EH (cell line): ENCODE measurements at regions not wholly inside any gene's neighbourhood (a gene's known extent, or its start where the extent isn't known, plus 50 kb on each side); places are given as distances from the start of the nearest gene placed in this dataset.

Source experiments
- DNase-seq: peaks from one replicate; pipeline ENCODE4 v3.0.0-alpha.2; 2015; ENCODE audit warnings: low read depth

DNA sequence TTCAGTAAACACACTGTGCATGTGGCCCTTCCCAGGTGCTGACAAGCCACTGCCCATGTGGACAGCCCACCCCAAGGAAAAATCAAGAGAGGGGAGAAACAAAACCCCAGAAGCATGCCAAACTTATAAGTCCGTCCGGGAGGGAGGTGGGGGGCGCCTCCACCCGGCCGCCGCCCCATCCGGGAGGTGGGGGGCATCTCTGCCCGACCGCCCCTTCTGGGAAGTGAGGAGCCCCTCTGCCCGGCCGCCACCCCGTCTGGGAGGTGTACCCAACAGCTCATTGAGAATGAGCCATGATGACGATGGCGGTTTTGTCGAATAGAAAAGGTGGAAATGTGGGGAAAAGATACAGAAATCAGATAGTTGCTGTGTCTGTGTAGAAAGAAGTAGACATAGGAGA is 53.8 kb upstream of the C2CD4B start:
- no peak for DNase-seq

DNA sequence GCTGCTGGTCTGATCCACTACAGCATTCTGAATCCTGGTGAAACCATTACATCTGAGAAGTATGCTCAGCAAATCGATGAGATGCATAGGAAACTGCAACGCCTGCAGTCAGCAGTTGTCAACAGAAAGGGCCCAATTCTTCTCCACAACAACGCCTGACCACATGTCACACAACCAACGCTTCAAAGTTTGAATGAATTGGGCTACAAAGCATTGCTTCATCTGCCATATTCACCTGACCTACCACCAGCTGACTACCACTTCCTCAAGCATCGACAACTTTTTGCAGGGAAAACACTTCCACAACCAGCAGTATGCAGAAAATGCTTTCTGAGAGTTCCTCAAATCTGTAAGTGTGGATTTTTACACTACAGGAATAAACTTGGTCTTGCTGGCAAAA is 54.7 kb upstream of the C2CD4B start:
- DNase-seq: no peak

DNA sequence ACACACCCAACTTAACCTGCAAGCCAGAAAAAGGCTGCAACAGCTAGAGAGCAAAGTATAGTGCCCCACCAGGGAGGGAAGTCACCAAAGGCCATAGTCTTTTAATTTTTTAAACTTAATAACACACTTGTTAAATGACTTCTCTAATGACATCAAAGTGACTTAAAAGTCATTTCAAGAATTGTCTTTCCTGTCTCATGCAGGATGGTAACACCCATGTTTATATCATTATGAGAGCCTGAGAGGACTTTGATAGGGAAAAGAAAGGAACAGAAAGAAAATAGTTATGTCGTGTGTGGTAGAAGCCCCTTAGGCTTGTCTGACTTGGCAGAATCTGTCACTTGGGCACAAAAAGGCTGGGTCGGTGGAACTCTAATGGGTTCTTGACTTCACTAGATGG is 57.9 kb upstream of the C2CD4B start:
- DNase-seq: no peak

DNA sequence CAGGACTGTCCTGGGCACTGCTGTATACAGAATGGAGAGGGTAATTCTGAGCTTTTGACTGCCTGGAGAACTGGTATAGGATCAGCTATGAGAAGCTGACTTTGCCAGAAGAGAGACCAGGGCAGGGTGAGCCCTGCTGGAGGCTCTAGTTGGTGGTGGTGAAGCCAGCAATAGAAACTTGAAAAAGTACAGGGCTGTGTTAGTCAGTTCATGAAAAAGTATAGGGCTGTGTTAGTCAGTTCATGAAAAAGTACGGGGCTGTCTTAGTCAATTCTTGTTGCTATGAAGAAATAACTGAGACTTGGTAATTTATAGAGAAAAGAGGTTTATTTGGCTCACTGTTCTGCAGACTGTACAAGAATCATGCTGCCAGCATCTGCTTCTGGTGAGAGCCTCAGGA is 63.5 kb upstream of the C2CD4B start:
- DNase-seq: no peak

DNA sequence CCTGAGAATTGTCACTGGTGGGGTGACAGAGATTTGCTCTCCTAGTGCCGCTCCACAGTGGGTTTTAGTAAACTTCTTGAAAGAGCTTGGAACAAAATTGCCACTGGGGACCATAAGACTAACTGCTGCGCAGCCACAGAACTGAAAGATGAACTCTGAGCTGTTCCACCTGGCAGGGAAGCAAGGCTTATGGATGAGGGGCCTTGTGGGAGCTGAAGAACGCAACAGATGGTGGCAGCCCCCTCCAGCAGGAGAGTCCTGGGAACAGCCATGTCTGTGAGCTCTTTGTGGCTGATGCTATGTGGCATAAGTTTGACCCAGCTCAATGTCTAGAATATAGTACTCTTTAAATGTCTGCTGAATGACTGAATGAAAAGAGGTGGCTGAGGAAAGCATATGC is 66.8 kb upstream of the C2CD4B start:
- no peak for DNase-seq

GRCh38 chr15:62240121-62241096 is 75.3 kb upstream of the C2CD4B start:
- no peak for DNase-seq

- peak; percentile 32 for DNase-seq
Observed at GRCh38 chr15:62241135-62241770, 76.2 kb upstream of the C2CD4B start.

DNA sequence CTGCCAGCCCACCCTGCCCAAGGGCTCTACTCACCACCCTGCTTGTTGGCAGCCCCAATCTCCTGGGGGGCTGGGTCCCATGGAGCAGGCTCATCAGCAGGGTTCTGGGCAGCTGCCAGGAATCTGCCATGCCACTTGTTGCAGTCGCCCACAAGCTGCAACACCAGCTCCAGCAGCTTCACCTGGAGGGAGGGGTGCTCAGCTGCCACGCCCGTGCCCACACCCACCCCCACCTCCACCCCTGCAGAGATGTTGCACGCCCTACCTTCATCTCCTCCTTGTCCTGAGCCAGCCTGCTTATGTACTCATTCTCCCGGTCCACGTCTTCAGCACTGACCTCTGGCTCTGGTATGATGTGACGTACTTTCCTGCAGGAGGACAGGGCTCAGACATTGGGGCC is 77.9 kb upstream of the C2CD4B start:
- DNase-seq: no peak

DNA sequence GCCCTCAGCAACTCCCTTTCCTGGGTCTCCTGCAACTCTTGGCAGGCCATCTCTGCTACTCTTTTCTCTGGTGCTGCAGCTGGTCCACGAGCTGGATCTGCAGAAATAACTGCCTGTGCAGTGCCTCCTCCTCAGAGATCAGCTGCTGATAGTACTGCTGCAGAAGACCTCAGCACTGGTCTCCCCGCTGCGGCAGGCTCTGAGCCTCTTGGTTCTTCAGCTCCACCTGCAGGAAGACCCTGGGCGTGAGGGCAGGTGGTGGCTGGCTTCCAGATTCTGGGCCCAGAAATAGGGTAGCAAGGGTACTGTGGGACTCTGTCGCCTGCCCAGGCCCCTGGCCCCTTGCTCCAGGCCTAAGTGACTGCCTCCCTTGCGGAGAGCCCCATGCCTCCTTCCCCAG is 79.7 kb upstream of the C2CD4B start:
- DNase-seq: no peak

- DNase-seq: no peak
Observed at GRCh38 chr15:62248277-62248984, 83.3 kb upstream of the C2CD4B start.

GRCh38 chr15:62249501-62249900 is 84.4 kb upstream of the C2CD4B start:
- DNase-seq: no peak

DNA sequence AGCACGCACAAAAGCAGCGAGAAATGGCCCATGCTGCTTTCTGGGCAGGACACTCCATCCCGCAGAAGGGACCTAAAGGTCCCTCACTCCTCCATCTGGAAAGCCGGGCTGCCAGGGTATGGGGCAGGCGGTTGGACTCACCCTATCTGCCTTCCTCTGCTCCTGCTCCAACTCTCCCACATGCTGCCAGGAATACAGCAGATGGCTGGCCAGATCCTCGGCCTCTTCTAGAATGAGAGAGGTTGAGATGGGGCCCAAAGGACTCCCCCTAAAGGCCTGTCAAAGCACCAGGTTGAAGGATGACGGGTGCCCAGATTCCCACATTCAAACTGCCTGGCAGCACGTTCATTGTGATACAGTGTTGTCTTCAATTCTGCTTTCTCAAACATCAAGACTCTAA is 85.1 kb upstream of the C2CD4B start:
- no peak for DNase-seq

DNA sequence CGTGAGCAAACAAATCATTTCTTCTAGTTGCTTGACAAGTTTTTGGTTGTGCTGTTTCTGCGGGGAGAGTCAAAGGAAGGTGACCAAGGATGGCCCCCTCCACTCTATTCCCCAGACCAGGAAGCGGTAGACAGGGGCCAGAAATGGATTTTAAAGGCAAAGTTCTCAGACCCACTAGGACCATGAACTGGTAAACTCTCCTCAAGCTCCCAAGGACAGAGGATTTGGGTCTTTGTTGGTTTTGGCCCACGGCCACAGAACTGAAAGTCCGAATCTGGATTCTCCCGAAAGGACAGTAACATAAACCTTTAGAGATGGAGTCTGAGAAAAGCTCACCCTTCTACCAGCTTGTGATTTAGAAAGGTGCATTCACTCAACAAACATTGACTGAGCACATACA is 85.9 kb upstream of the C2CD4B start:
- DNase-seq: no peak

GRCh38 chr15:62253294-62253693 is 88.2 kb upstream of the C2CD4B start:
- DNase-seq: no peak

DNA sequence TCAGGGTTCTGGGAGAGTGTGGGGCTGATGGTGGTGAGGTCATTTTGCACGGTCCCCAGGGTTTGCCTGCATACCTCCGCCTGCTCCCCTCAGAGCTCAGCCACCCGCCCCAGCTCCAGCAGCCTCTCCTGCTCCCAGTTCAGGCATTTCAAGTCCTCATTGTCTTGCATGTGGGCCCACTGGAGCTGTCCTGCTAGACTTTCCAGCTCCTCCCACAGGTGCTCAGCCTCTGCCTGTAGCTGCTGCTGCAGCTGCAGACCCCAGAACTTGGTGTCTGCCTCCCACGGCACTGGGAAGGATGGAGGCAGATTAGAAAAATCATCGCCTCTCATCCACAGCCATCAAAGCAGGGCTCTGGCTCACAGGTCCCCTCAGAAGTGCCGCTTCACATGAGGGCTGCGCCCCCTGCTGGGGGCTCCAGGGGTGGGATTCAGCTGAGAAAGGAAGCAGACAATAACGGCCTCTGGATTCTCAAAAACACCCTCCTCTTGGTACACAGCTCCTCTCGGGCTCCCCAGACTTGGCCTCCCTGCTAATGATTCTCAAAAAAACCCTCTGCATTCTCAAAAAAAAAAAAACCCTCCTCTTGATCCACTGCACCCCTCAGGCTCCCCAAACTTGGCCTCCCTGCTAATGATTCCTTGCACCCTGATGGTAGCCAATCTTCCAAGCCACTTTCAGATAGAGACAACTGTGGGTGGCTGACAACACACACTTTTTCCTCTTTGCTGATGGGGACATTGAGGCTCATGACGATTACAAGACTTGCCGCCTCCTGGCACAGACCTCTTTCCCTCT is 89.3 kb upstream of the C2CD4B start:
- peak; percentile 59 for DNase-seq

DNA sequence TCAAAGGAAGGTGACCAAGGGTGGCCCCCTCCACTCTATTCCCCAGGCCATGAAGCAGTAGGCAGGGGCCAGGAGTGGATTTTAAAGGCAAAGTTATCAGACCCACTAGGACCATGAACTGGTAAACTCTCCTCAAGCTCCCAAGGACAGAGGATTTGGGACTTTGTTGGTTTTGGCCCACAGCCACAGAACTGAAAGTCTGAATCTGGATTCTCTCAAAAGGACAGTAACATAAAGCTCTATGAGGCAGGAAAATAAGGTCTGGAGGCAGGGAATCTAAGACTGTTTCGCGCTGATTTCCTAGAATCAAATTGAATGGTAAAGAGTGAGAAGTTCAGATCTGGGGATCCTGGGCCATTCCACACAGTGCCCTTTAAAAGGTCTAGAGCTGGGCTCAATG is 91.3 kb upstream of the C2CD4B start:
- peak; percentile 11 for DNase-seq

- DNase-seq: no peak
Observed at GRCh38 chr15:62257996-62258521, 93.0 kb upstream of the C2CD4B start.

DNA sequence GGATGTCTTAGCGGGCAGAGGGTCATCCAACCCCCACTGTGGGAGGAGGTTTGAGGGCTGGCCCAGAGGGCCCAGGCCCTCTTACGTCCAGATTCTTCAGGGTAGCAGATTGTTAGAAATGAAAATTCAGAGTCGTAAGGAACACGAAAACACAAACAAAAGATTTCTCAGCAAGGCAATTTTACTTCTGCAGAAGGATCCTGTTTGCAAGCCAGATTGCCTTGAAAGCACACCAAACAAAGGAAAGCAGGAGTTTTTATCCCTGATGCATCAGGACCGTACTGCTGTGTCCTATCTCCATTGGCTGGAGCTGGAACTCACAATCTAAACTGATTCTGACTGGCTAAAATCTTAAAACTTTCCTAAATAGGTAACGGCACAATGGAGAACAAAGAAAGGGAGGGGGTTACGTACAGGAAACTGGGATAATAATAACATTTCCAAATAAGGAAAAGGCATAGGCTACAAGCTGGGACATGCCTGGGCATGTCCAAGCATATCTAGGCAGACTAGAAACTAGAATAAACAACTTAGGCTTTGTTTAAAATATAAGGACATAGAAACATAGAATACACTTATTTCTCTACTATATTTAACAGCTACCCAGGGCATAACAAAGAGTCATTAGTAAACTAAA is 97.3 kb upstream of the C2CD4B start:
- DNase-seq: no peak

DNA sequence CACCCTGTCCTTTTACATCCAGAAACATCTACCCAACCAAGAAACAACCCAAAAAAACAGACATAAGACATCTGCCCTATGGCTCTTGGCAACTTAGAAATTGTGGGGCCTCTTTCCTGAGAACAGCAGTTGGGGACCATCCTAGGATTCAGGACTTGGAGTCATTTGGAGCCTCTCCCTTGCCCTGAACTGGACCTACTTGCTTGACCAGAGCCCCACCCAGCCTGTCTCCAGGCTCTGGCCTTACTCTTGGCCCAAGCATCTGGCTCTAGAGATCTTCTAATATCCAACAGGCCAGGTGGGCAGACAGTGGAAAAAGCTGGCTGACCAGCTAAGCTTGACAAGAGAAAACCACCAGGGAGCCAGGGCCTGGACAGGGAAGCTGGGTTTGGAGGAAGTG is 99.1 kb upstream of the C2CD4B start:
- no peak for DNase-seq

GRCh38 chr15:62269504-62269903 is 104.4 kb upstream of the C2CD4B start:
- DNase-seq: no peak

DNA sequence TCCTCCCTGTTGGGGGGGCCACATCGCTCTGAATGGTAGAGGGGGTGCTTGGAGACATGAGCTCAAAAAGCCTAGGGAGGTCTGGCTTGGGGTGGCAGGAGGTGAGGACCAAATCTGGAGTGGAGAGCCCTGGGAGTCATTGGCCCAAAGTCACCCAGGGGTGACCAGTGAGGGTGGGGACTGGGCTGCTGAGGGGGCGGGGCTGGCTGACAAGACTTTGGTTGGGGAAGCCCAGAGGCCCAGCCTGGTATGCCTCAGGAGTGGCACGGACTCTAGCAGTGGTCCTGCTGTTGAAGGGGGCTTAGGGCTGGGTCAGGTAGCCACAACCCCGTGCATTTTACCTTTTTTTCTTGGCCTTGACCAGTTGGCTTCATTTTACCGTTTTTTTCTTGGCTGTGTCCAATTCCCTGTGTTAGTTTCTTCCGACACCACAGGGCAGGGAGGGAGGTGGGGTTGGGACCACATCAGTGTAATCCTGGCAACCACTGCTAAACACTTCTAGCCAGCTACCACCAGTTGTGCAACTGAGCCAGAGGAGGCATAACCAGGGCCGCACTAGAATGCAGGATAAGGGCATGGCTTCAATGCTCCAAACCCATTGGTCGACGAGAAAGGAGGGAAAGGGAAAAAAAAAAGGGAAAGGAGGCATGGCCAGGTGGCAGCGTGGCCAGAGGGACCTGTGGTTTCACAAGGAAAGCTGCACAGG is 105.3 kb upstream of the C2CD4B start:
- no peak for DNase-seq
